Panc1 (cell line): ENCODE measurements at regions not wholly inside any gene's neighbourhood (a gene's known extent, or its start where the extent isn't known, plus 50 kb on each side); places are given as distances from the start of the nearest gene placed in this dataset.

Source experiments
- ATAC-seq: fragments of 200-7000 bp; cut with Tn5 transposase; 2 replicates; pipeline ENCODE4 v1.9.1; 2020; ENCODE audit warnings: mild to moderate bottlenecking, moderate library complexity
- BruUV-seq: library from RNA; stranded (reverse); fragments of 400-500 nt; replicated peaks from 2 replicates; lab custom pipeline; 2021; lab: Mats Ljungman, UMichigan
- CTCF ChIA-PET: fragments of 300-600 bp; sonication (Branson Sonifier 250); formaldehyde crosslinking; loops from one replicate; lab custom pipeline; 2022; ENCODE audit warnings: antibody characterized with exemption; lab: Charles Lee
- POLR2A ChIA-PET: fragments of 300-600 bp; sonication (Branson Sonifier 250); formaldehyde crosslinking; loops from one replicate; lab custom pipeline; 2022; ENCODE audit warnings: antibody characterized with exemption; lab: Charles Lee
- DNase-seq: peaks from one replicate; pipeline ENCODE4 v3.0.0-alpha.2; 2010; ENCODE audit warnings: low read depth, low spot score
- H3K27ac ChIP-seq: 2 replicates; pipeline ENCODE4 v1.5.1; 2011; ENCODE audit warnings: mild to moderate bottlenecking, low read length, inconsistent platforms
- H3K27me3 ChIP-seq: fragments of 200-500 bp; sonication (Bioruptor generic); 2 replicates; pipeline ENCODE4 v1.6.0; 2014; ENCODE audit warnings: low read length, inconsistent platforms; ENCODE audit not compliant: control insufficient read depth, insufficient read depth
- H3K36me3 ChIP-seq: fragments of 200-500 bp; sonication (Bioruptor generic); 2 replicates; pipeline ENCODE4 v1.5.1; 2014; ENCODE audit warnings: inconsistent platforms, mild to moderate bottlenecking, low read length, moderate library complexity; ENCODE audit not compliant: control insufficient read depth, insufficient read depth
- H3K4me1 ChIP-seq: 2 replicates; pipeline ENCODE4 v1.5.1; 2011; ENCODE audit warnings: inconsistent platforms, mild to moderate bottlenecking, low read length, moderate library complexity; ENCODE audit not compliant: control insufficient read depth, insufficient read depth
- H3K4me3 ChIP-seq, 2 experiments: 2 replicates each; pipeline ENCODE4 v1.5.1; 2011 to 2012; ENCODE audit warnings: low read depth in 2 of 2, low read length in 2 of 2, mild to moderate bottlenecking in 2 of 2, inconsistent platforms in 1 of 2, moderate library complexity in 1 of 2
- H3K9me3 ChIP-seq: fragments of 200-500 bp; sonication (Bioruptor generic); 2 replicates; pipeline ENCODE4 v1.5.1; 2014; ENCODE audit warnings: low read depth, mild to moderate bottlenecking, inconsistent platforms, low read length, moderate library complexity; ENCODE audit not compliant: control insufficient read depth, insufficient read depth
- POLR2AphosphoS5 ChIP-seq: IDR thresholded peaks from 2 replicates; pipeline ENCODE4 v1.6.1; 2012; ENCODE audit warnings: mild to moderate bottlenecking, low read depth, low read length, moderate library complexity
- SIN3A ChIP-seq: IDR thresholded peaks from 2 replicates; pipeline ENCODE4 v1.6.1; 2012; ENCODE audit warnings: low read depth, mild to moderate bottlenecking, low read length, moderate library complexity, borderline replicate concordance; ENCODE audit not compliant: insufficient read depth
- TCF7L2 ChIP-seq: IDR thresholded peaks from 2 replicates; pipeline ENCODE4 v1.6.1; 2011; ENCODE audit warnings: mild to moderate bottlenecking, low read depth, low read length, inconsistent platforms
- in situ Hi-C: cut with HindIII; loops from 2 replicates; pipeline ENCODE4 v1.10.0; 2016; ENCODE audit warnings: low sequenced_read_pairs, low pct_unique_long_range_greater_than_20kb
- intact Hi-C: fragments of 100-400 bp; cut with micrococcal nuclease; formaldehyde crosslinking; loops from one replicate; pipeline ENCODE4 v1.10.0; 2022; ENCODE audit not compliant: unreplicated experiment
- TF ChIP-seq, protein P1 (sequence below), 2 experiments: IDR thresholded peaks; 2 replicates each; pipeline ENCODE4 v1.6.1; 2011 to 2012; ENCODE audit warnings: low read depth in 2 of 2, control low read depth in 1 of 2, low read length in 1 of 2, mild to moderate bottlenecking in 1 of 2, moderate library complexity in 1 of 2; ENCODE audit not compliant: insufficient read depth in 1 of 2
- TF ChIP-seq, protein P2 (sequence below): fragments of 450-650 bp; IDR thresholded peaks from 2 replicates; pipeline ENCODE4 v1.5.1; 2017; ENCODE audit warnings: mild to moderate bottlenecking

DNA sequence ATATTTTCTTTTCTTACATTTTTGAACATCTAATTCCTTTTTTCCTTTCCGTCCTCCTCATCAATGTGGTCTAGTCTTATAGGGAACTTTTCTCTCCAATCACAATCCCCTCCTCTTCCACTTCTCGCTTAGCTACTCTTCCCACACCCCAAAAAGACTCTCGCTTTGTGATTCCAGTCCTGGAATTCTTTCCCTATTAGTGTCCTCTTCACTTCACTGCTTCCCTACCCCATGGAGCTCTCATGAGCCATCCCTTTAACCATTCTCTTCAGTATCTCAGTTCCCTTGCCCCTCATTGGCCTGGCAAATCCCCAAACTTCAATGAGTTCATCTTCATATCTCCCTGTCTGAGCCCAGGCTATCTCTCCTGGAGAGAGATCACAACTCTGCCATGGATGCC is 55.3 kb upstream of the CEP85L start:
- POLR2A ChIA-PET, result no interaction called here
- no peak overlapping the region for H3K27ac ChIP-seq
- ATAC-seq, result no peak
- H3K4me1 ChIP-seq, result peaks cover 8% of the 10 kb centered on the region
- no TSS peak for BruUV-seq
- DNase-seq, result no peak
- intact Hi-C loops (no loop called here), in situ Hi-C loops (no loop called here)
- no peaks in the 10 kb centered on the region for H3K9me3 ChIP-seq
- no peaks in the 10 kb centered on the region; the same call in 1 of the 2 replicates for H3K36me3 ChIP-seq
- H3K27me3 ChIP-seq, result no peaks in the 10 kb centered on the region
- TF ChIP-seq POLR2AphosphoS5 (no peak), SIN3A (no peak), TCF7L2 (no peak)
- TF ChIP-seq, protein P1, sequence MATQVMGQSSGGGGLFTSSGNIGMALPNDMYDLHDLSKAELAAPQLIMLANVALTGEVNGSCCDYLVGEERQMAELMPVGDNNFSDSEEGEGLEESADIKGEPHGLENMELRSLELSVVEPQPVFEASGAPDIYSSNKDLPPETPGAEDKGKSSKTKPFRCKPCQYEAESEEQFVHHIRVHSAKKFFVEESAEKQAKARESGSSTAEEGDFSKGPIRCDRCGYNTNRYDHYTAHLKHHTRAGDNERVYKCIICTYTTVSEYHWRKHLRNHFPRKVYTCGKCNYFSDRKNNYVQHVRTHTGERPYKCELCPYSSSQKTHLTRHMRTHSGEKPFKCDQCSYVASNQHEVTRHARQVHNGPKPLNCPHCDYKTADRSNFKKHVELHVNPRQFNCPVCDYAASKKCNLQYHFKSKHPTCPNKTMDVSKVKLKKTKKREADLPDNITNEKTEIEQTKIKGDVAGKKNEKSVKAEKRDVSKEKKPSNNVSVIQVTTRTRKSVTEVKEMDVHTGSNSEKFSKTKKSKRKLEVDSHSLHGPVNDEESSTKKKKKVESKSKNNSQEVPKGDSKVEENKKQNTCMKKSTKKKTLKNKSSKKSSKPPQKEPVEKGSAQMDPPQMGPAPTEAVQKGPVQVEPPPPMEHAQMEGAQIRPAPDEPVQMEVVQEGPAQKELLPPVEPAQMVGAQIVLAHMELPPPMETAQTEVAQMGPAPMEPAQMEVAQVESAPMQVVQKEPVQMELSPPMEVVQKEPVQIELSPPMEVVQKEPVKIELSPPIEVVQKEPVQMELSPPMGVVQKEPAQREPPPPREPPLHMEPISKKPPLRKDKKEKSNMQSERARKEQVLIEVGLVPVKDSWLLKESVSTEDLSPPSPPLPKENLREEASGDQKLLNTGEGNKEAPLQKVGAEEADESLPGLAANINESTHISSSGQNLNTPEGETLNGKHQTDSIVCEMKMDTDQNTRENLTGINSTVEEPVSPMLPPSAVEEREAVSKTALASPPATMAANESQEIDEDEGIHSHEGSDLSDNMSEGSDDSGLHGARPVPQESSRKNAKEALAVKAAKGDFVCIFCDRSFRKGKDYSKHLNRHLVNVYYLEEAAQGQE (IDR thresholded peaks at IDR 0.05; ENCODE audit: insufficient read depth in 1 of 2, low read depth in 2 of 2, low read length in 1 of 2), result no peak
- TF ChIP-seq, protein P2, sequence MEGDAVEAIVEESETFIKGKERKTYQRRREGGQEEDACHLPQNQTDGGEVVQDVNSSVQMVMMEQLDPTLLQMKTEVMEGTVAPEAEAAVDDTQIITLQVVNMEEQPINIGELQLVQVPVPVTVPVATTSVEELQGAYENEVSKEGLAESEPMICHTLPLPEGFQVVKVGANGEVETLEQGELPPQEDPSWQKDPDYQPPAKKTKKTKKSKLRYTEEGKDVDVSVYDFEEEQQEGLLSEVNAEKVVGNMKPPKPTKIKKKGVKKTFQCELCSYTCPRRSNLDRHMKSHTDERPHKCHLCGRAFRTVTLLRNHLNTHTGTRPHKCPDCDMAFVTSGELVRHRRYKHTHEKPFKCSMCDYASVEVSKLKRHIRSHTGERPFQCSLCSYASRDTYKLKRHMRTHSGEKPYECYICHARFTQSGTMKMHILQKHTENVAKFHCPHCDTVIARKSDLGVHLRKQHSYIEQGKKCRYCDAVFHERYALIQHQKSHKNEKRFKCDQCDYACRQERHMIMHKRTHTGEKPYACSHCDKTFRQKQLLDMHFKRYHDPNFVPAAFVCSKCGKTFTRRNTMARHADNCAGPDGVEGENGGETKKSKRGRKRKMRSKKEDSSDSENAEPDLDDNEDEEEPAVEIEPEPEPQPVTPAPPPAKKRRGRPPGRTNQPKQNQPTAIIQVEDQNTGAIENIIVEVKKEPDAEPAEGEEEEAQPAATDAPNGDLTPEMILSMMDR, result no peak
- no peak overlapping the region for H3K4me3 ChIP-seq
- CTCF ChIA-PET, result interaction anchor here (0.7 kb wide), 1 partner anchor 38 kb away, joined by 6 read pairs; no protein-coding TSS in a partner anchor

DNA sequence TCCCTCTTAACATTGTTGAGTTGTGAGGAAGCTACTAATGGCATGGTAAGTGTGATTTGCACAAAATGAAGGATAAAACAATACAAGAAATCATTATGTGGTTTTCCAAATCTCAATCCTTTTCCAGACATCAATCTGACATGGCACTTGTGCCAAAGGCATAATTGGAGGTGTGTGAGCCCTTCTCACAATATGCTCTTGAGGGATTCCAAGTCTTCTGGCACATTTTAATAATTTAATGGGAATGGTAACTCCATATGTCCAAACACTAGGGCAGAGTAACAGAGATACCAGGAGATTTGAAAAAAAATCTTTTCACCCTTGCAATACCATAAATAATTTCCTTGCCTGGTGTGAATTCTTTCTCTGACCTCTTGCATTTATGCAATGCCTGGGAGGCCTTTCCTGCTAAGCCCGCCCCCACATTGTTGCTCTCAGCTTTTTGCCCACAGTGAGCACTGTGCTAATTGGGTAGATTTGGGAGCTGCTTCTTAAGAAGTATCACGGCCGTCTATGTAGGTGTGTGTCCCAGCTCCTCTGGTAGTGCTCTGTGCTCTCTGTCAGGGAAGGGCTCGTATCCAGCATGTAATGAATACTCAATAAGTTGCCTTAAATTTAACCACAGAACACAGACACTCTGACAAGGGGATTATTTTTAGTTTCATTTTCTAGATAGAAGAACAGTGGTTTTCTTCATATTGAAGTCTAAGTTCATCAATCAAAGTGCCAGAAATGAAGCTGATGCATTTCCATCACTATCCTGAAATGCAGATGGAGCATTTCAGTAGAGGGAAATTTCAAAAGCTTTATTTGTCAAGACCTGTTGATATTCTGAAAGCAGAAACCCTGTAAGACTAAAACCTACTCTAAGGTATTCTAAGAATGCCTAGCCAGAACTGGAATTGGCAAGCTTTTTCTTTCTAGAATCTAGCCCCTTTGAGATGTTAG is 54.4 kb upstream of the CEP85L start:
- no peaks in the 10 kb centered on the region for H3K9me3 ChIP-seq
- no peaks in the 10 kb centered on the region; the same call in 1 of the 2 replicates for H3K36me3 ChIP-seq
- DNase-seq, result no peak
- intact Hi-C loops, result no loop called here
- H3K4me1 ChIP-seq, result peaks cover 8% of the 10 kb centered on the region
- no peak overlapping the region for H3K27ac ChIP-seq
- no peaks in the 10 kb centered on the region for H3K27me3 ChIP-seq
- in situ Hi-C loops, result no loop called here
- CTCF ChIA-PET, result interaction anchor here (0.5 to 0.6 kb wide), 2 partner anchors 55 to 518 kb away, joined by 3 to 6 read pairs; partner anchors contain the start of gene CEP85L
- POLR2A ChIA-PET, result no interaction called here
- H3K4me3 ChIP-seq, result no peak overlapping the region
- no peak for ATAC-seq
- BruUV-seq, result no TSS peak
- TF ChIP-seq TCF7L2 (no peak), SIN3A (no peak)
